ENCODE measurements at regions not wholly inside any gene's neighbourhood (a gene's known extent, or its start where the extent isn't known, plus 50 kb on each side); places are given as distances from the start of the nearest gene placed in this dataset.

DNA sequence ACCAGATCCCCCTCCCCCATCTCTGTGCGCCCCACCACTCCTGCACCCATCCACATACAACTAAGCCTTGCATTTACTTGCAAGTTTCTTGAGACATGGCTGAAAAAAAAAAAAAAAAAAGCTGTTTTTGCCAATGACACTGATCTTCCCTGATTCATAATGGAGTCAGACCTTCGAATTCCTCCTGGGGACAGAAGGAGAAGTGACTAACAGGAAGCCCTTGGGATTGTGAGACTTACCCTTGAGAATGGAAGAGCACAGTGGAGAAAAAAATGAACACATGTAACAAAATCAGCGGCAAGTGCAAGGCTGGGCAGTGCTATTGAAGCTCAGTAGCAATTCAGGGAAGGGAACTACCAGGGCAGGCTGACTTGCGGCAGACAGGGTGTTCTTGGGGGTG is 288.4 kb downstream of the BCOR start:
- no peak overlapping the region for H2AK9ac ChIP-seq (replicated peaks; ENCODE audit: low read depth, low read length, poor library complexity)
- ChIA-PET CTCF (no interaction called here), POLR2A (ENCODE audit: unreplicated experiment) (no interaction called here)
- H2BK120ac ChIP-seq (ENCODE audit: low read depth, low read length), result peak overlapping the region; percentile 86
- H2BK5ac ChIP-seq (ENCODE audit: low read depth, low read length, poor library complexity, severe bottlenecking), result no peak overlapping the region
- H2AFZ ChIP-seq (replicated peaks; ENCODE audit: low read length, poor library complexity), result no peak overlapping the region
- no peaks in the 10 kb centered on the region; the same call in 1 of the 2 replicates for H3K9me3 ChIP-seq (ENCODE audit: control insufficient read depth, insufficient read depth, low read length)
- dilution Hi-C loops (cut with HindIII; ENCODE audit: low sequenced_read_pairs, unreplicated experiment), result no loop called here
- no peak overlapping the region for H3K18ac ChIP-seq (ENCODE audit: low read depth, low read length)
- no peak overlapping the region for H3K23ac ChIP-seq (ENCODE audit: low read depth, low read length)
- H3K56ac ChIP-seq (ENCODE audit: extremely low read depth, insufficient read depth, low read length), result no peak overlapping the region
- in situ Hi-C loops (cut with MboI; ENCODE audit: low sequenced_read_pairs), result no loop called here
- H3K9me1 ChIP-seq (ENCODE audit: insufficient read depth, low read length), result peaks cover 5% of the 10 kb centered on the region; the same call in 1 of the 2 replicates
- H4K91ac ChIP-seq (ENCODE audit: insufficient read depth, low read depth, low read length), result peak overlapping the region; percentile 66; the same call in 1 of the 2 replicates
- no peaks in the 10 kb centered on the region for H4K20me1 ChIP-seq (ENCODE audit: insufficient read depth, low read length)
- no peak overlapping the region for H3K14ac ChIP-seq (replicated peaks; ENCODE audit: low read depth, low read length)
- H2BK20ac ChIP-seq (ENCODE audit: low read depth, low read length), result peak overlapping the region; percentile 33; the same call in 1 of the 2 replicates
- no peaks in the 10 kb centered on the region for H3K36me3 ChIP-seq (ENCODE audit: control insufficient read depth, insufficient read depth, low read length)
- BruUV-seq (replicated peaks), result no TSS peak
- H3K4me2 ChIP-seq (ENCODE audit: low read depth, low read length), result no peak overlapping the region
- no peak overlapping the region for H2AK5ac ChIP-seq (ENCODE audit: low read depth, low read length)
- H2BK15ac ChIP-seq (ENCODE audit: low read depth, low read length), result no peak overlapping the region
- peak; percentile 24; the same call in 1 of the 2 replicates for ATAC-seq (ENCODE audit: low read depth)
- peak overlapping the region; percentile 79; the same call in 1 of the 2 replicates for H3K4ac ChIP-seq (ENCODE audit: low read depth, low read length)
- H3K4me1 ChIP-seq (ENCODE audit: control insufficient read depth, insufficient read depth, low read length), result peaks cover 9% of the 10 kb centered on the region
- DNase-seq, result peak; percentile 82
- TF ChIP-seq CHD1 (IDR thresholded peaks at IDR 0.05; ENCODE audit: low read depth, low read length) (no peak), POLR2A (IDR thresholded peaks at IDR 0.05; ENCODE audit: low read depth, low read length) (no peak), NFE2L2 (IDR thresholded peaks at IDR 0.05; ENCODE audit: low read depth, low read length) (no peak)
- TF ChIP-seq, protein P1, sequence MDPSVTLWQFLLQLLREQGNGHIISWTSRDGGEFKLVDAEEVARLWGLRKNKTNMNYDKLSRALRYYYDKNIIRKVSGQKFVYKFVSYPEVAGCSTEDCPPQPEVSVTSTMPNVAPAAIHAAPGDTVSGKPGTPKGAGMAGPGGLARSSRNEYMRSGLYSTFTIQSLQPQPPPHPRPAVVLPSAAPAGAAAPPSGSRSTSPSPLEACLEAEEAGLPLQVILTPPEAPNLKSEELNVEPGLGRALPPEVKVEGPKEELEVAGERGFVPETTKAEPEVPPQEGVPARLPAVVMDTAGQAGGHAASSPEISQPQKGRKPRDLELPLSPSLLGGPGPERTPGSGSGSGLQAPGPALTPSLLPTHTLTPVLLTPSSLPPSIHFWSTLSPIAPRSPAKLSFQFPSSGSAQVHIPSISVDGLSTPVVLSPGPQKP (IDR thresholded peaks at IDR 0.05; ENCODE audit: borderline replicate concordance, low read depth, low read length), result no peak
- TF ChIP-seq, protein P2, sequence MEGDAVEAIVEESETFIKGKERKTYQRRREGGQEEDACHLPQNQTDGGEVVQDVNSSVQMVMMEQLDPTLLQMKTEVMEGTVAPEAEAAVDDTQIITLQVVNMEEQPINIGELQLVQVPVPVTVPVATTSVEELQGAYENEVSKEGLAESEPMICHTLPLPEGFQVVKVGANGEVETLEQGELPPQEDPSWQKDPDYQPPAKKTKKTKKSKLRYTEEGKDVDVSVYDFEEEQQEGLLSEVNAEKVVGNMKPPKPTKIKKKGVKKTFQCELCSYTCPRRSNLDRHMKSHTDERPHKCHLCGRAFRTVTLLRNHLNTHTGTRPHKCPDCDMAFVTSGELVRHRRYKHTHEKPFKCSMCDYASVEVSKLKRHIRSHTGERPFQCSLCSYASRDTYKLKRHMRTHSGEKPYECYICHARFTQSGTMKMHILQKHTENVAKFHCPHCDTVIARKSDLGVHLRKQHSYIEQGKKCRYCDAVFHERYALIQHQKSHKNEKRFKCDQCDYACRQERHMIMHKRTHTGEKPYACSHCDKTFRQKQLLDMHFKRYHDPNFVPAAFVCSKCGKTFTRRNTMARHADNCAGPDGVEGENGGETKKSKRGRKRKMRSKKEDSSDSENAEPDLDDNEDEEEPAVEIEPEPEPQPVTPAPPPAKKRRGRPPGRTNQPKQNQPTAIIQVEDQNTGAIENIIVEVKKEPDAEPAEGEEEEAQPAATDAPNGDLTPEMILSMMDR (conservative IDR thresholded peaks at IDR 0.05; ENCODE audit: low read depth, low read length), result no peak
- no peaks in the 10 kb centered on the region for H3K79me1 ChIP-seq (ENCODE audit: low read depth in 1 of 2, low read length in 2 of 2)
- WGBS, 2 experiments (ENCODE audit: extremely low coverage in 2 of 2, insufficient read length in 1 of 2), result no CpG with 5 or more reads among the region's 4 CpGs
- intact Hi-C loops (cut with micrococcal nuclease), result loop anchor here (2.0 kb wide), 1 partner anchor 79 kb away; no protein-coding TSS in a partner anchor
- H4K5ac ChIP-seq (ENCODE audit: low read depth, low read length), result no peak overlapping the region
- no peak overlapping the region for H3K4me3 ChIP-seq (ENCODE audit: insufficient read depth, low read depth, low read length)
- H3K27ac ChIP-seq (ENCODE audit: insufficient read depth, low read length), result no peak overlapping the region
- peak overlapping the region; percentile 16 to 76; a peak in 2 of 4 replicates for H4K8ac ChIP-seq (ENCODE audit: low read depth in 2 of 2, low read length in 2 of 2)
- no peak overlapping the region for H3K9ac ChIP-seq (ENCODE audit: low read depth, low read length)
- peaks cover 4% of the 10 kb centered on the region; the same call in 1 of the 2 replicates for H3K27me3 ChIP-seq (ENCODE audit: control insufficient read depth, insufficient read depth, low read length)

Measured in IMR-90 (cell line).